Umbilical cord (tissue), 1 donor: ENCODE measurements at regions not wholly inside any gene's neighbourhood (a gene's known extent, or its start where the extent isn't known, plus 50 kb on each side); places are given as distances from the start of the nearest gene placed in this dataset.

Experiments
- DNase-seq: peaks from one replicate; pipeline ENCODE4 v3.0.0-alpha.2; 2015; ENCODE audit warnings: low spot score

- DNase-seq, result no peak
These were observed 294.8 kb downstream of the GADD45G start for GRCh38 chr9:89899573-89899972.

- no peak for DNase-seq
These were observed 297.1 kb downstream of the GADD45G start for GRCh38 chr9:89901920-89902319.

- no peak for DNase-seq
These were observed 297.8 kb downstream of the GADD45G start for GRCh38 chr9:89902450-89903140.

- DNase-seq, result no peak
These were observed 298.3 kb downstream of the GADD45G start for GRCh38 chr9:89903141-89903475.

GRCh38 chr9:89905606-89906338 lies 301.0 kb downstream of the GADD45G start:
- DNase-seq, result no peak

- DNase-seq, result no peak
These were observed 307.2 kb downstream of the GADD45G start for GRCh38 chr9:89911721-89912604.

GRCh38 chr9:89912605-89912953 lies 307.8 kb downstream of the GADD45G start:
- DNase-seq, result no peak

- DNase-seq, result no peak
These were observed 310.4 kb downstream of the GADD45G start for GRCh38 chr9:89915187-89915586.

- peak; percentile 51 for DNase-seq
These were observed 311.3 kb downstream of the GADD45G start for GRCh38 chr9:89916001-89916597.

GRCh38 chr9:89917861-89918260 lies 313.0 kb downstream of the GADD45G start:
- no peak for DNase-seq

- peak; percentile 47 for DNase-seq
These were observed 314.4 kb downstream of the GADD45G start for GRCh38 chr9:89919171-89919681.

GRCh38 chr9:89920131-89920530 lies 315.3 kb downstream of the GADD45G start:
- no peak for DNase-seq

- no peak for DNase-seq
These were observed 316.1 kb downstream of the GADD45G start for GRCh38 chr9:89920951-89921350.

- DNase-seq, result no peak
These were observed 317.3 kb downstream of the GADD45G start for GRCh38 chr9:89922099-89922498.

GRCh38 chr9:89923174-89923573 lies 318.4 kb downstream of the GADD45G start:
- no peak for DNase-seq

- DNase-seq, result no peak
These were observed 319.2 kb downstream of the GADD45G start for GRCh38 chr9:89923961-89924504.

GRCh38 chr9:89924611-89925010 lies 319.8 kb downstream of the GADD45G start:
- no peak for DNase-seq

GRCh38 chr9:89926167-89926566 lies 321.4 kb downstream of the GADD45G start:
- no peak for DNase-seq

- DNase-seq, result peak; percentile 88
These were observed 321.9 kb downstream of the GADD45G start for GRCh38 chr9:89926691-89927220.

- DNase-seq, result no peak
These were observed 323.3 kb downstream of the GADD45G start for GRCh38 chr9:89928106-89928505.
